RWPE2 (cell line): ENCODE measurements at regions not wholly inside any gene's neighbourhood (a gene's known extent, or its start where the extent isn't known, plus 50 kb on each side); places are given as distances from the start of the nearest gene placed in this dataset.
A peak's percentile ranks its signal among the peaks of the same experiment; 100 is the strongest.

Experiments used
- ATAC-seq: fragments of 200-7000 bp; cut with Tn5 transposase; 3 replicates; pipeline ENCODE4 v1.9.1; 2021; ENCODE audit warnings: low read depth
- DNase-seq: peaks from one replicate; pipeline ENCODE4 v3.0.0-alpha.2; 2020; ENCODE audit warnings: low spot score
- H3K27ac ChIP-seq: fragments of 450-650 bp; 2 replicates; pipeline ENCODE4 v1.5.1; 2017; ENCODE audit warnings: mild to moderate bottlenecking; ENCODE audit not compliant: poor library complexity, severe bottlenecking
- H3K27me3 ChIP-seq: fragments of 250-450 bp; sonication (Bioruptor Pico); 2 replicates; pipeline ENCODE4 v1.5.1; 2021; ENCODE audit warnings: mild to moderate bottlenecking, moderate library complexity; ENCODE audit not compliant: insufficient read depth, poor library complexity, severe bottlenecking
- H3K36me3 ChIP-seq: fragments of 250-450 bp; sonication (Bioruptor Pico); 2 replicates; pipeline ENCODE4 v1.5.1; 2020; ENCODE audit warnings: low read depth, mild to moderate bottlenecking, moderate library complexity
- H3K4me1 ChIP-seq: fragments of 250-450 bp; sonication (Bioruptor Pico); 2 replicates; pipeline ENCODE4 v1.5.1; 2021; ENCODE audit warnings: mild to moderate bottlenecking, moderate library complexity; ENCODE audit not compliant: insufficient read depth, poor library complexity, severe bottlenecking
- H3K4me3 ChIP-seq: fragments of 250-450 bp; sonication (Bioruptor Pico); 2 replicates; pipeline ENCODE4 v1.5.1; 2021; ENCODE audit warnings: mild to moderate bottlenecking, moderate library complexity; ENCODE audit not compliant: severe bottlenecking
- H3K9me3 ChIP-seq: fragments of 250-450 bp; sonication (Bioruptor Pico); 2 replicates; pipeline ENCODE4 v1.5.1; 2021; ENCODE audit warnings: mild to moderate bottlenecking, moderate library complexity; ENCODE audit not compliant: severe bottlenecking
- CTCF ChIP-seq: fragments of 450-650 bp; IDR thresholded peaks from one replicate; pipeline ENCODE4 v1.5.1; 2017; ENCODE audit warnings: mild to moderate bottlenecking, moderate library complexity; ENCODE audit not compliant: poor library complexity, severe bottlenecking

GRCh38 chr16:79466111-79466510 is 134.4 kb downstream of the MAF start:
- no peak for TF ChIP-seq CTCF
- Histone ChIP-seq H3K36me3 (no peaks in the 10 kb centered on the region), H3K9me3 (no peaks in the 10 kb centered on the region), H3K4me3 (no peak overlapping the region), H3K27ac (no peak overlapping the region), H3K27me3 (no peaks in the 10 kb centered on the region), H3K4me1 (peaks cover 4% of the 10 kb centered on the region)
- DNase-seq = no peak
- ATAC-seq = peak; percentile 94

DNA sequence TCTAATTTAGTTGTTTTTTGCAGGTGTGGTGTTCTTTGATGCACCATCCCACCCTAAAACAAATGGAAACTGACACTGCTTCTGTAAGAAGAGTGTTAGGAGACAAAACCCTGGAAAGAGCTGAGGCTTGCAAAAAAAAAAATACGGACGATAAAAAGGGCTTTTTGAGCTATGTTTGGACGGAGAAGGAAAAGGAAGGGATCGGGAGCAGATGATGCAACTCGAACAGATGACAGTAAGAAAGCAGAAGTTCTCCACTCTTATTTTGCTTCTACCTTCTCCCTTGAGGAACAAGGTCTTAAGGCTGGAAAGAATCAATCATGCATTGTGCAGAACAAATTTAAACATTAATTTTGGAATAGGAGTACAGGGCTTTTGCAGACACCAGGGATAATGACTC is 136.7 kb downstream of the MAF start:
- H3K36me3 ChIP-seq = no peaks in the 10 kb centered on the region
- peaks cover 7% of the 10 kb centered on the region for H3K27me3 ChIP-seq
- H3K4me1 ChIP-seq = peaks cover 4% of the 10 kb centered on the region
- DNase-seq = no peak
- no peak for TF ChIP-seq CTCF
- no peak overlapping the region for H3K4me3 ChIP-seq
- ATAC-seq = no peak
- no peak overlapping the region for H3K27ac ChIP-seq
- H3K9me3 ChIP-seq = no peaks in the 10 kb centered on the region

GRCh38 chr16:79456036-79456435 is 144.5 kb downstream of the MAF start:
- Histone ChIP-seq H3K36me3 (no peaks in the 10 kb centered on the region), H3K4me3 (no peak overlapping the region), H3K9me3 (no peaks in the 10 kb centered on the region), H3K27me3 (peaks cover 12% of the 10 kb centered on the region), H3K27ac (no peak overlapping the region), H3K4me1 (no peaks in the 10 kb centered on the region)
- no peak for TF ChIP-seq CTCF
- DNase-seq (no peak), ATAC-seq (no peak)

DNA sequence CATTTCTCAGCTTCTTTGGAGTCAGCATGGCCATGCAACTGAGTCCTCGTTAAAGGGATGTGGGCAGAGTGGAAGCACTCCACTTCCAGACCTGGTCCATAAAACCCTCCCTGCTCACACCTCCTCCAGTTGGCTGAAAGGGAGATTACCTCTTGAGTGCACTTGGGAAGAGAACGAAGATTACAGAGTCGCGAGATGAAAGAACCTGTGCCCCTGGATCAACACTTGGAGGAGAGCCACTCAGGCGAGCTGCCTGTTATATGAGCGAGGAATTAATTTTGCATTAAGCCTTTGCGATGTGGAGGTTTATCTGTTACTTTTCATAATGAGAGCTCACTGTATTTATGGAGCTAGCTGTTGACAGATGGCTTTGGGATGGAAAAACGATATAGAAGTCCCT is 147.9 kb downstream of the MAF start:
- DNase-seq = no peak
- no peaks in the 10 kb centered on the region for H3K9me3 ChIP-seq
- no peak for ATAC-seq
- TF ChIP-seq CTCF = no peak
- peaks cover 24% of the 10 kb centered on the region for H3K27me3 ChIP-seq
- no peak overlapping the region for H3K4me3 ChIP-seq
- H3K27ac ChIP-seq = no peak overlapping the region
- H3K4me1 ChIP-seq = no peaks in the 10 kb centered on the region
- H3K36me3 ChIP-seq = no peaks in the 10 kb centered on the region

GRCh38 chr16:79451196-79451816 is 149.2 kb downstream of the MAF start:
- H3K27me3 ChIP-seq = peaks cover 27% of the 10 kb centered on the region
- no peak overlapping the region for H3K4me3 ChIP-seq
- no peaks in the 10 kb centered on the region for H3K36me3 ChIP-seq
- no peak overlapping the region for H3K27ac ChIP-seq
- ATAC-seq (no peak), DNase-seq (no peak)
- H3K9me3 ChIP-seq = no peaks in the 10 kb centered on the region
- no peak for TF ChIP-seq CTCF
- H3K4me1 ChIP-seq = no peaks in the 10 kb centered on the region
